ENCODE measurements at regions not wholly inside any gene's neighbourhood (a gene's known extent, or its start where the extent isn't known, plus 50 kb on each side); places are given as distances from the start of the nearest gene placed in this dataset.
"Not testable (repeated sequence)": the region's sequence is repeated elsewhere in the genome, so short reads cannot be mapped to it uniquely, and the experiment has no call there.

DNA sequence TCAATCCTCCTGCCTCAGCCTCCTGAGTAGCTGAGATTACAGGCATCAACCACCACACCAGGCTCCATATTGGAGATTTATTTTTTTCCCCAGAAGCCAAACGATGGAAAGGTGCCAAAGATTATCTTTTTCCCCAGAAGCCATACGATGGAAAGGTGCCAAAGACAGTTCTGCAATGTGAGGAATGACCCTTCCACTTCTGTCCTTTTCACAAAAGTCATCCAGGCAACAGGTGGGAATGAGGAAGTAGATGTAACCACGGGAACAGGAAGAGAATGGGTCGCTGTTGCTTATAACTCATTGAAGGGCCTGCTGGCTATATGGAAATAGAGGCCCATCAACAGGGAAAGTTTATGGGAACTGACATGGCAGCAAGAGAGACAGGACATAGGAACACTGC lies 233.7 kb upstream of the MSX2 start:
- DNase-seq (ENCODE audit: extremely low read depth, low read depth): no peak
- TF ChIP-seq, protein P1, sequence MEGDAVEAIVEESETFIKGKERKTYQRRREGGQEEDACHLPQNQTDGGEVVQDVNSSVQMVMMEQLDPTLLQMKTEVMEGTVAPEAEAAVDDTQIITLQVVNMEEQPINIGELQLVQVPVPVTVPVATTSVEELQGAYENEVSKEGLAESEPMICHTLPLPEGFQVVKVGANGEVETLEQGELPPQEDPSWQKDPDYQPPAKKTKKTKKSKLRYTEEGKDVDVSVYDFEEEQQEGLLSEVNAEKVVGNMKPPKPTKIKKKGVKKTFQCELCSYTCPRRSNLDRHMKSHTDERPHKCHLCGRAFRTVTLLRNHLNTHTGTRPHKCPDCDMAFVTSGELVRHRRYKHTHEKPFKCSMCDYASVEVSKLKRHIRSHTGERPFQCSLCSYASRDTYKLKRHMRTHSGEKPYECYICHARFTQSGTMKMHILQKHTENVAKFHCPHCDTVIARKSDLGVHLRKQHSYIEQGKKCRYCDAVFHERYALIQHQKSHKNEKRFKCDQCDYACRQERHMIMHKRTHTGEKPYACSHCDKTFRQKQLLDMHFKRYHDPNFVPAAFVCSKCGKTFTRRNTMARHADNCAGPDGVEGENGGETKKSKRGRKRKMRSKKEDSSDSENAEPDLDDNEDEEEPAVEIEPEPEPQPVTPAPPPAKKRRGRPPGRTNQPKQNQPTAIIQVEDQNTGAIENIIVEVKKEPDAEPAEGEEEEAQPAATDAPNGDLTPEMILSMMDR (IDR thresholded peaks at IDR 0.05; ENCODE audit: low read depth, low read length): no peak

- TF ChIP-seq, protein P1 (IDR thresholded peaks at IDR 0.05; ENCODE audit: low read depth, low read length): no peak
- no peak for DNase-seq (ENCODE audit: extremely low read depth, low read depth)
These were observed 233.1 kb upstream of the MSX2 start for GRCh38 chr5:174491265-174491664.

GRCh38 chr5:174491761-174492350 lies 232.5 kb upstream of the MSX2 start:
- DNase-seq (ENCODE audit: extremely low read depth, low read depth): no peak
- TF ChIP-seq, protein P1 (IDR thresholded peaks at IDR 0.05; ENCODE audit: low read depth, low read length): no peak

DNA sequence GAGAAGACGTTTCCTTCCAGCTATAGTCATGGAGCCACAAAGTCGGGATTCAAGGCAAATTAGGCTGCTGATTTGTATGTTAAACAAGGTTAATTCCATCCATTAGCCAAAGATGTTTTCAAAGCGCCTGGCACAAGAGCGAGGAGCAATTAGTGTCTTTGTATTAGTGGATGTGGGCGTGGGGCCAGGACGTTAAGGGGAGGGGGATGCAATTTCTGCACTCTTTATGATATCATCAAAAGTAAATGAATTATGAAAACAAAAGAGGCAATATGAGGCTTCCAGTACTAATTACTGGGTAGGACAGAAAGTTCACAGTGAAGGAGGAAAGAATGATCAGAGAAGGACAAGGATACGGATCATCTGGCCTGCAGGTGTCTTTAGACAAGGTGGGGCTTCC lies 230.9 kb upstream of the MSX2 start:
- DNase-seq (ENCODE audit: extremely low read depth, low read depth): no peak

GRCh38 chr5:174497939-174498338 lies 226.4 kb upstream of the MSX2 start:
- not testable (repeated sequence) for DNase-seq (ENCODE audit: extremely low read depth, low read depth)

More for the DNA sequence above, 230.9 kb upstream of the MSX2 start:
- TF ChIP-seq, protein P1 (IDR thresholded peaks at IDR 0.05; ENCODE audit: low read depth, low read length): no peak

DNA sequence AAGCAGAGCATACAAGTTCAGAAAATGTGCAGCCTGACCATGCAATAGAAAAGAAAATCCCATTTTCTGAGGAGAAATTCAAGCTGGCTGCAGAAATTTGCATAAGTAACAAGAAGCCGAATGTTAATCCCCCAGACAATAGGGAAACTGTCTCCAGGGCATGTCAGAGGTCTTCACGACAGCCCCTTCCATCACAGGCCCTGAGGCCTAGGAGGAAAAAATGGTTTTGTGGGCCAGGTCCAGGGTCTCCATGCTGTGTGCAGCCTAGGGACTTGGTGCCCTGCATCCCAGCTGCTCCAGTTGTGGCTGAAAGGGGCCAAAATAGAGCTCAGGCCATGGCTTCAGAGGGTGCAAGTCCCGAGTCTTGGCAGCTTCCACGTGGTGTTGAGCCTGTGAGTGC lies 225.8 kb upstream of the MSX2 start:
- DNase-seq (ENCODE audit: extremely low read depth, low read depth): not testable (repeated sequence)

DNA sequence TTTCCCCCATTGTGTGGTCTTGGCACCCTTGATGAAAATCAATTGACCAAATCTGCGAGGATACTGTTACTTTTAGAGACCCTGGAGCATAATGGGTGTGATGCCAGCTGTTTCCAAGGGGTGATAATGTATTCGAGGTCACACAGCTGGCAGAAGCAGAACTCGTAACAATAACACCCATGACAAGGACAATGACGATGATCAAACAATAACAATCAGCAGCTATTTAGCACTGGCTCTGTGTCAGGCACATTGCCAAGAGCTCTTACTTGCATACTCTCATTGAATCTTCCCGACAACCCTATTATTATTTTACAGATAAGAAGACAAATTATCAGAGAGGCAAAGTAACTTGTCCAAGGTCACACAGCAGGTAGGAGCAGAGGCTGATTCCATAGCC lies 223.7 kb upstream of the MSX2 start:
- no peak for DNase-seq (ENCODE audit: extremely low read depth, low read depth)
- TF ChIP-seq, protein P1 (IDR thresholded peaks at IDR 0.05; ENCODE audit: low read depth, low read length): no peak

- no peak for DNase-seq (ENCODE audit: extremely low read depth, low read depth)
- TF ChIP-seq, protein P1 (IDR thresholded peaks at IDR 0.05; ENCODE audit: low read depth, low read length): no peak
These were observed 222.8 kb upstream of the MSX2 start for GRCh38 chr5:174501461-174502069.

Measured in AG09319 (cell line).